ENCODE measurements at regions not wholly inside any gene's neighbourhood (a gene's known extent, or its start where the extent isn't known, plus 50 kb on each side); places are given as distances from the start of the nearest gene placed in this dataset.
"Not testable (repeated sequence)": the region's sequence is repeated elsewhere in the genome, so short reads cannot be mapped to it uniquely, and the experiment has no call there.

DNA sequence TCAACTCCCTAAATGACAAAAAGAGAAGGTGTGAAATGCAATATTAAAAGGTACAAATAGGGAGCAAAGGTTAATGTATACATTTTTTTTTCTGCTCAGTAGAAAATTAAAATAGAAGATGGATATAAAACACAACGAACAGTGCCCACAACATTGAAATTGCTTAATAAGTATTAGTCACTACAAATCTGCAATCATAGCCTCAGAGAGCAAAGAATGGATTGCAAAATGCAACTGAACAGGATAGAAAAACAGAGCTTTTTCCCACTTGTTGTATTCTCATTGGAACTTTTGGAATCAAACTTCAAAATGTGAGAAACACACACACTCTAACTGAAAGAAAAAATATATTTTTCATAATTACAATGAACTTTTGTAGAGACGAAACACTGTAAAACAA is 552.2 kb upstream of the NCAM2 start:
- no peak for DNase-seq

DNA sequence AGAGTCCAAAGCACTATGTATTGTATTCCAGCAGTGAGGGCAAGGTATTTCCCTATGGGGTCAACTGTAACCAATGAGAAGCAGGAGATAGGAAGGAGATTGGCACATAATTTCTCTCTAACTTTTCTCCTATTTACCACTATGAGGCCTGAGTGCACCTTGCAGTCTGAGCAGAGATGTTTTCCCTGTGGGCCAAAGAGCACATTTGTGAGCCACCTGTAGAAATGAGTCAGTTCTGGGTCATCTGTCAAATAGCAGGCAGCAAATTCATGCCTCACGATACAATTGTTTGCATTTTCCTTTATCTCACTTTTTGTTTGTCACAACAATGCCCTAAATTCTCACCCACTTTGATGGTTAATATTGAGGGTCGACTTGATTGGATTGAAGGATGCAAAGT is 547.2 kb upstream of the NCAM2 start:
- no peak for DNase-seq

- DNase-seq: no peak
These were observed 545.3 kb upstream of the NCAM2 start for GRCh38 chr21:20452935-20453334.

DNA sequence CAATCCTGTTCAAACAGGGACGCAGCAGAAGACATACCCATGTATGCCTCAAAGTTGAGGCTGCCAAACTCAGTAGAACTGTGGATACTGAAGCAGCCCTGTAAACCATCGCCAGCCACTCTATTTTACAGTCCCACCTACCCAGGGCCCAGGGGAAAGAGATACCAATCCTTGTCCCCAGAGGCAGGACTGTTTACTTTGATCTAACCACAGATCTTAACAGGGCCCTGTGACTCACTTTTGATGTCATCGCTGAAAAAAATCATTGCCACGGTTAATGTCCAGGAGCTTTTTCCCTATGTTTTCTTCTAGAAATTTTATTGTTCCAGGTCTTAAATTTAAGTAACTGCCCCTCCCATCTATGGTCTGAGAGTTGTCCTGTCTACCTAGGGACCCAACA is 538.4 kb upstream of the NCAM2 start:
- DNase-seq: no peak

DNA sequence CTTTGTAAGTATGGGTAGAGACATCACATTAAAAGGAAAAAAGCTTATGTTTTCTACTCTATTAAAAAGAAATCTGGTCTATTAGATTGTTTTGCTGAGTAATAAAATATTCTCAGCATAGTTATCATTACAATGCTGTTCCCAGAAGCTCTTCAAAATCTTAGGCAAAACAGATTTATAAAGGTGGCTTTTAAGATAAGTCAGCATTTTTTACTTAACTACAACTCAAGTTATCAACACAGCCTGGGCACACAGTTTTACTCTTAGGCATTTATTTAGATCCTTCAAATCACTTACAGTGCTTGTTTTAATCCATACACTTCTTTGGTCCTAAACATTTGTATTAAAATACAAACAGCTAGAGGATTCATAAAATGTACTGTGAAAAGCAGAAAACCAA is 534.8 kb upstream of the NCAM2 start:
- DNase-seq: no peak

GRCh38 chr21:20469361-20469760 is 528.8 kb upstream of the NCAM2 start:
- DNase-seq: no peak

DNA sequence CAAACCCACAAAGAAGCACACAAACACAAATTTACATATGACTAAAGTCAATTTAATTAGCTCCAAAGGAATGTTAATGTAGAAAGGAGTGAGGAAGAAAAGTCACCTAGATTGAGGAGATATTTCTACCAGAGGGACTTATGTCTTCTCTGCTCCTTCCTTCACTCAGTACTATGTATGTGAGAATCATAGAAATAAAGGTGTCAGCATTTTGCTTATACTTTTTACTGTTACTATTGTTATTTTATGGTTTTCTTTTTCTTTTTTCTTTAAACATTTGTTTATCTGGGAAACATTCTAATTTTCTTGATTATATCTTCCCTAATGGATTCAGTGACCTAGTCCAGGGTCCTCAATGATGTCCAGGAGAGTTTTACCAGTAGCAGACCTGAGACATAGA is 511.9 kb upstream of the NCAM2 start:
- no peak for DNase-seq

DNA sequence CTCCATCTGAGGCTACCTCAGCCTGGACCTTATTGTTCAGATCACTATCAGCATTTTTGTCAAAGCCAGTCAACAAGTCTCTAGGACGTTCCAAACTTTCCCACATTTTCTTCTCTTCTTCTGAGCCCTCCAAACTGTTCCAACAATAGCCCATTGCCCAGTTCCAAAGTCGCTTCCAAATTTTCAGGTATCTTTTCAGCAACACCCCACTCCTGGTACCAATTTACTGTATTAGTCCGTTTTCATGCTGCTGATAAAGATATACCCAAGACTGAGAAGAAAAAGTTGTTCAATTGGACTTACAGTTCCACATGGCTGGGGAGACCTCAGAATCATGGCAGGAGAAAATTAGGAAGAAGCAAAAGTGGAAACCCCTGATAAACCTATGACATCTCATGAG is 495.3 kb upstream of the NCAM2 start:
- not testable (repeated sequence) for DNase-seq

- DNase-seq: no peak
These were observed 490.4 kb upstream of the NCAM2 start for GRCh38 chr21:20507783-20508182.

GRCh38 chr21:20511216-20511880 is 486.9 kb upstream of the NCAM2 start:
- DNase-seq: no peak

DNA sequence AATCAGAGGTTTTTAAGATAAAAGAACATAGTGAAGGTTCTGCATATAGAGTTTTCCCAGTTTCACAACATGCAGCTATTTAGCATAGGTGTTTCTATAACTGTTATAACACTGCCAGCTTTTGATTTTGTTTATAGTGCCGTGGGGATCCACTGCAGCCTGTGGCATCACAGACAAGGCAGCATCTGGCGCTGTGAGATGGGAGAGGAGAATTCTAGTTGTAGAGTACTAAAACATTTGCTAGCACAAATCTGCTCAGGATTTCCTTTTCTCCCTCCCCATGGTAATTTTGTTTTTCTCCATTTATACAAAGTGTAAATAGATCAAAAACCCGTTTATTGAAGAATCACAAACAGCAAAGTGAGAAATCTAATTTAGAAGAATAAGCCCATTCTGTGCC is 482.8 kb upstream of the NCAM2 start:
- no peak for DNase-seq

DNA sequence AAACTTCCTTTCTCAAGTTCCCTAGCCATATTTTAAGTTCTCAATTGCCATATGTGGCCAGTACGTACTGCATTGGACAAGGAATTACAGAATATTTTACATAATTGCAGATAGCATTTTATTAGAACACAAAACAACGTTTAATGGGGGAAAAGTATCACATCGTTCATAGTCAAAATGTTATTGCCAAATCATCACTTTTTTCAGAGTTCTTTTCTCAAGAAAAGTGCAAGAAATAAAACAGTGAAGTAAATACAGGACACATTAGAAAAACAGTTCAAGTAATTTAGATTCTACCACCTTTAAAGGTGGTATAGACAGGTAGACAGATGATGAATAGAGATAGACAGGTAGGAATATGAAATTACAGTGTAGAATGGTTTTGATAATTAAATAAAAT is 479.1 kb upstream of the NCAM2 start:
- DNase-seq: no peak

- DNase-seq: no peak
These were observed 475.6 kb upstream of the NCAM2 start for GRCh38 chr21:20522611-20523010.

DNA sequence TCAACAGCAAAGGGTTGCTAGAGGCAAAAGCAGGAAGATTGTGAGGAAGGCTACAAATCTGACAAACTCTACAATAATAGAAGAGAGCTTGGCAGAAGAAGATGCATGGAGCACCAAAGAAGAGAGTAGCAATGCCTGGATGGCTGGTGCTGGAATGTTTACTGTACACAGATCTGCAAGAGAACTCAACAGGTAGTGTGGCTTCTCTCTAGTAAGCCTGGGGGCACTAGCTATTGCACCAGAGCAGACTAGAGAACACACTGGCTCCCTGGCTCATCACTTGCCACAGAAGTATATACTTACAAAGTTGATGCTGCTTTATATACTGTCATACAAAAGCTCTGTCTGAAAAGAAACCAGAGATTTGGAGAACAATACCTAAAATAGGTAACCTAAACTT is 475.0 kb upstream of the NCAM2 start:
- peak in 1 of 3 experiments; percentile 8 for DNase-seq

- DNase-seq: no peak
These were observed 470.3 kb upstream of the NCAM2 start for GRCh38 chr21:20527731-20528460.

GRCh38 chr21:20537130-20537529 is 461.1 kb upstream of the NCAM2 start:
- DNase-seq: no peak

GRCh38 chr21:20538039-20538658 is 460.1 kb upstream of the NCAM2 start:
- no peak for DNase-seq

GRCh38 chr21:20545454-20545853 is 452.8 kb upstream of the NCAM2 start:
- no peak for DNase-seq

GRCh38 chr21:20551939-20552338 is 446.3 kb upstream of the NCAM2 start:
- DNase-seq: no peak

- no peak for DNase-seq
These were observed 443.4 kb upstream of the NCAM2 start for GRCh38 chr21:20554785-20555184.

- peak in 1 of 3 experiments; percentile 30 for DNase-seq
These were observed 427.4 kb upstream of the NCAM2 start for GRCh38 chr21:20570824-20571232.

GRCh38 chr21:20572582-20572981 is 425.6 kb upstream of the NCAM2 start:
- no peak for DNase-seq

DNA sequence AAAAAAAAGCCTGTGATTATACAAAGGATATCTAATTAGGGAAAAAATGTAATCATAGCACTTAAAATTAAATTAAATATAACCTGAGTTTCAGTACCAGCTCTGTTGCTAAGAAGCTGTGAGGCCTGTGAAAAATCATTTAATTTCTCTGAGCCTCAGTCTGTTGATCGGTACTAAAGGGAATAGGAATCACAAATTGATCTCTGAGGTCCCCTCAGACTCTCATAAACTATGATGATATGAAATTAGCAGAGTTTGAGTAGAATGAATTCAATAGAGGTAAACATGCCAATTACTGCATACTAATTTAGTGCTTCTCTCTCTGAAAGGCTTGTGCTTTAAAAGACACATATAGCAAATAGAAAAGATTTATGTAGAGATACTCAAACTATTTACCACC is 416.8 kb upstream of the NCAM2 start:
- DNase-seq: no peak

DNA sequence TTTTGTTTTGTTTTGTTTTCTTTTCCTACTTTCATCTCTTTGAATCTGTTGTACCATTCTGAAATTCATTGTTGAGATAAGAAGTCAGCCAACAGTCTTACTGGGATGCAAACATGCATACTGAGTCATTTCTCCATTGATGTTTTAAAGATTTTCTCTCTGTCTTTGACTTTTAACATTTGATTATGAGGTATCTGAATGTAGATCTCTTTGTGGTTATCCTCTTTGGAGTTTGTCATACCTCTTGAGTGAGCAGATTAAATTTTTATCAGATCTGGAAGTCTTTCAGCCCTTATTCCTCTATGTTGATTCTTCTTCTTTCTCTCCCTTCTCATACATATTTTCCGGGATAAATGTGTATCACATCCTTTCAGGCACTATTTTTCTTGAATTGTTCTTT is 406.9 kb upstream of the NCAM2 start:
- DNase-seq: no peak

Data from NCI-H1417 (cell line).